HUES6 (cell line): ENCODE measurements at regions not wholly inside any gene's neighbourhood (a gene's known extent, or its start where the extent isn't known, plus 50 kb on each side); places are given as distances from the start of the nearest gene placed in this dataset.

Source experiments
- H3K27ac ChIP-seq: 2 replicates; pipeline ENCODE4 v1.7.0; 2013; ENCODE audit warnings: low read depth, mild to moderate bottlenecking, low read length, inconsistent platforms
- H3K27me3 ChIP-seq: 2 replicates; pipeline ENCODE4 v1.6.1; 2013; ENCODE audit warnings: low read length; ENCODE audit not compliant: control insufficient read depth, insufficient read depth
- H3K36me3 ChIP-seq: 2 replicates; pipeline ENCODE4 v1.6.1; 2013; ENCODE audit warnings: low read length; ENCODE audit not compliant: control insufficient read depth, insufficient read depth
- H3K4me1 ChIP-seq: 2 replicates; pipeline ENCODE4 v1.6.1; 2013; ENCODE audit warnings: low read length; ENCODE audit not compliant: control insufficient read depth, insufficient read depth
- H3K4me3 ChIP-seq: 2 replicates; pipeline ENCODE4 v1.5.1; 2013; ENCODE audit warnings: low read depth, low read length
- H3K9ac ChIP-seq: one replicate; pipeline ENCODE4 v1.6.1; 2013; ENCODE audit warnings: mild to moderate bottlenecking, low read length
- H3K9me3 ChIP-seq: 2 replicates; pipeline ENCODE4 v1.6.1; 2013; ENCODE audit warnings: low read depth, low read length; ENCODE audit not compliant: control insufficient read depth, insufficient read depth

- Histone ChIP-seq H3K4me3 (no peak overlapping the region), H3K9ac (no peak overlapping the region), H3K4me1 (peaks cover 4% of the 10 kb centered on the region; the same call in 1 of the 2 replicates), H3K36me3 (no peaks in the 10 kb centered on the region), H3K27me3 (no peaks in the 10 kb centered on the region), H3K27ac (no peak overlapping the region), H3K9me3 (no peaks in the 10 kb centered on the region)
Observed at GRCh38 chr2:217512259-217512658, 490.5 kb downstream of the TNS1 start.

- Histone ChIP-seq H3K4me3 (no peak overlapping the region), H3K27ac (no peak overlapping the region), H3K9ac (no peak overlapping the region), H3K4me1 (peaks cover 4% of the 10 kb centered on the region; the same call in 1 of the 2 replicates), H3K9me3 (no peaks in the 10 kb centered on the region), H3K36me3 (no peaks in the 10 kb centered on the region), H3K27me3 (no peaks in the 10 kb centered on the region)
Observed at GRCh38 chr2:217511850-217512249, 490.9 kb downstream of the TNS1 start.

- no peaks in the 10 kb centered on the region for H3K9me3 ChIP-seq
- no peak overlapping the region for H3K9ac ChIP-seq
- H3K36me3 ChIP-seq = no peaks in the 10 kb centered on the region
- no peak overlapping the region for H3K27ac ChIP-seq
- no peaks in the 10 kb centered on the region for H3K27me3 ChIP-seq
- peaks cover 4% of the 10 kb centered on the region; the same call in 1 of the 2 replicates for H3K4me1 ChIP-seq
- 0 out of 2 replicates have a peak overlapping the region, but pooled peaks have one; percentile 20 for H3K4me3 ChIP-seq
Observed at GRCh38 chr2:217510771-217511291, 492.0 kb downstream of the TNS1 start.

- Histone ChIP-seq H3K27ac (no peak overlapping the region), H3K9ac (no peak overlapping the region), H3K4me1 (no peaks in the 10 kb centered on the region), H3K36me3 (no peaks in the 10 kb centered on the region), H3K27me3 (no peaks in the 10 kb centered on the region), H3K9me3 (no peaks in the 10 kb centered on the region), H3K4me3 (no peak overlapping the region)
Observed at GRCh38 chr2:217505303-217505702, 497.5 kb downstream of the TNS1 start.

GRCh38 chr2:217501887-217502286 lies 500.9 kb downstream of the TNS1 start:
- Histone ChIP-seq H3K27me3 (no peaks in the 10 kb centered on the region), H3K4me3 (no peak overlapping the region), H3K9me3 (no peaks in the 10 kb centered on the region), H3K4me1 (no peaks in the 10 kb centered on the region), H3K36me3 (no peaks in the 10 kb centered on the region), H3K9ac (no peak overlapping the region), H3K27ac (no peak overlapping the region)

- no peak overlapping the region for H3K4me3 ChIP-seq
- no peaks in the 10 kb centered on the region for H3K27me3 ChIP-seq
- H3K9ac ChIP-seq = no peak overlapping the region
- no peak overlapping the region for H3K27ac ChIP-seq
- no peaks in the 10 kb centered on the region for H3K36me3 ChIP-seq
- H3K4me1 ChIP-seq = no peaks in the 10 kb centered on the region
- H3K9me3 ChIP-seq = no peaks in the 10 kb centered on the region
Observed at GRCh38 chr2:217497843-217498377, 504.9 kb downstream of the TNS1 start.

GRCh38 chr2:217494557-217494956 lies 508.2 kb downstream of the TNS1 start:
- Histone ChIP-seq H3K4me1 (peaks cover 3% of the 10 kb centered on the region; the same call in 1 of the 2 replicates), H3K9ac (no peak overlapping the region), H3K27me3 (no peaks in the 10 kb centered on the region), H3K4me3 (no peak overlapping the region), H3K27ac (no peak overlapping the region), H3K36me3 (no peaks in the 10 kb centered on the region), H3K9me3 (no peaks in the 10 kb centered on the region)

GRCh38 chr2:217491271-217491670 lies 511.5 kb downstream of the TNS1 start:
- Histone ChIP-seq H3K27me3 (no peaks in the 10 kb centered on the region), H3K4me3 (no peak overlapping the region), H3K4me1 (peaks cover 7% of the 10 kb centered on the region; the same call in 1 of the 2 replicates), H3K36me3 (no peaks in the 10 kb centered on the region), H3K9me3 (no peaks in the 10 kb centered on the region), H3K9ac (no peak overlapping the region), H3K27ac (no peak overlapping the region)

- Histone ChIP-seq H3K9ac (no peak overlapping the region), H3K9me3 (no peaks in the 10 kb centered on the region), H3K36me3 (no peaks in the 10 kb centered on the region), H3K4me1 (peaks cover 7% of the 10 kb centered on the region; the same call in 1 of the 2 replicates), H3K4me3 (no peak overlapping the region), H3K27me3 (no peaks in the 10 kb centered on the region), H3K27ac (no peak overlapping the region)
Observed at GRCh38 chr2:217489145-217489960, 513.4 kb downstream of the TNS1 start.

GRCh38 chr2:217484046-217484445 lies 518.7 kb downstream of the TNS1 start:
- no peak overlapping the region for H3K4me3 ChIP-seq
- peaks cover 5% of the 10 kb centered on the region; the same call in 1 of the 2 replicates for H3K4me1 ChIP-seq
- H3K36me3 ChIP-seq = no peaks in the 10 kb centered on the region
- no peak overlapping the region for H3K9ac ChIP-seq
- H3K27ac ChIP-seq = no peak overlapping the region
- H3K9me3 ChIP-seq = no peaks in the 10 kb centered on the region
- no peaks in the 10 kb centered on the region for H3K27me3 ChIP-seq

GRCh38 chr2:217482056-217482710 lies 520.6 kb downstream of the TNS1 start:
- no peaks in the 10 kb centered on the region for H3K36me3 ChIP-seq
- H3K27me3 ChIP-seq = no peaks in the 10 kb centered on the region
- peaks cover 14% of the 10 kb centered on the region; the same call in 1 of the 2 replicates for H3K4me1 ChIP-seq
- no peak overlapping the region for H3K9ac ChIP-seq
- no peak overlapping the region for H3K27ac ChIP-seq
- no peak overlapping the region for H3K4me3 ChIP-seq
- H3K9me3 ChIP-seq = no peaks in the 10 kb centered on the region
